ENCODE measurements at regions not wholly inside any gene's neighbourhood (a gene's known extent, or its start where the extent isn't known, plus 50 kb on each side); places are given as distances from the start of the nearest gene placed in this dataset.

DNA sequence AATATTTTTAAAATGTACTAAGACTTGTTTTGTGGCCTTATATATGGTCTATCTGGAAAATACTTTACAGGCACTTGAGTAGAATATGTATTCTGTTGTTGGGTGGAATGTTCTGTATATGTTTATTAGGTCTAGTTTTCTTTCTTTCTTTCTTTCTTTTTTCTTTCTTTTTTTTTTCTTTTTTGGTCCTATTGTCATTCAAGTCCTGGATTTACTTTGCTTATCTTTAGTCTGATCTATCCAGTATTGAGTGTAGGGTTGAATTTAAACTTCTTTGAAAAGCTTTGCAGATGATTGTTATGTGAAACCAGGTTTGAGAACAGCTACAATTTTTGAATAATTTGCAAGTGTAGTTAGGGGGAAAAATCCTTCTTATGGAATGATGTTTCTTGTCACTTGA is 67.1 kb upstream of the GRIK2 start:
- DNase-seq, result no peak

DNA sequence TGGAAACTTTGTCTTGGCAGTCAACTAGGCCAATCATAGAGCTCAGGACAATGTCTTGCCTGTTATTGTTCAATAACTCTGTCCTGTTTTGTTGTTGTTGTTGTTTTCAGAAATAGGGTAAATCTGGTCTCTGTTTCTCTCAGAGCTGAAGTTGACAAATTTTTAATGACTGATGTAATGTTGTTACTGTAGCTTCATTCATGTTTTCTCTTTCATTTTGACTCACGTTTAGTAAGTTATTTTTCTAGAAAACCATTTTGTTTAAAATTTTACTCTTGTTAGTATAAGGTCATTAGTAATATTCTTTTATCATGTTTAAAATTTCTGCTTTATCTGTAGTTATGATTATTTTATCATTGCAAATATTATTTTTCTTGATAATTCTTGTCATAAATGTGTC is 51.6 kb upstream of the GRIK2 start:
- no peak for DNase-seq
